ENCODE measurements at regions not wholly inside any gene's neighbourhood (a gene's known extent, or its start where the extent isn't known, plus 50 kb on each side); places are given as distances from the start of the nearest gene placed in this dataset.
"Not testable (repeated sequence)": the region's sequence is repeated elsewhere in the genome, so short reads cannot be mapped to it uniquely, and the experiment has no call there.

DNA sequence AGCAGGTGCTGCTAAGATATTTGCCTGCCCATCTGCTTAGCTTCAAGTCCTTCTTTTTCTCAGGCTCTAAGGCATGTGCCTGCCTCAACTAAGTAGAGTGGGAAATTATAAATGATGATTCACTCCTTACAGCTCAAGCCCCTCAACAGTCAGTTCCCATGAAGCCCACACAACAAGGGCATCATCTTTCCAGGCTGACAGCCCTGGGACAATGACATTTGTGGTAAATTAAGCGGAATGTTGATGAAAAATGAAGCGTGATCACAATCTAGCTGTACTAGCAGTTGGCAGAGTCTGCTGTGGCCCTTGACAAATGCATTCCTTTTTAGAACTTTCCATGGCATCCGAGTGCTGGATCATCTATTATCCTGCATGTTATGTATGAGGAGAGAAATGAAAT, 548.6 kb downstream of the KIF4B start:
- DNase-seq (no peak), ATAC-seq (ENCODE audit: poor library complexity) (no peak)
- ChIA-PET CTCF (no interaction called here), POLR2A (no interaction called here)
- Mint-ChIP-seq H3K4me3 (no peak overlapping the region), H3K9me3 (peaks cover 7% of the 10 kb centered on the region), H3K27ac (no peak overlapping the region), H3K36me3 (ENCODE audit: low read depth) (no peaks in the 10 kb centered on the region), H3K4me1 (ENCODE audit: low read depth) (no peaks in the 10 kb centered on the region), H3K27me3 (no peaks in the 10 kb centered on the region)
- Histone ChIP-seq H3K36me3 (ENCODE audit: insufficient read depth, low read length) (no peaks in the 10 kb centered on the region), H3K4me1 (ENCODE audit: insufficient read depth, low read length) (no peaks in the 10 kb centered on the region), H3K4me3 (ENCODE audit: low read length) (no peak overlapping the region), H3K9me3 (ENCODE audit: control insufficient read depth in 1 of 2, insufficient read depth in 1 of 2, low read length in 2 of 2) (no peaks in the 10 kb centered on the region), H3K27me3 (ENCODE audit: control insufficient read depth in 1 of 2, insufficient read depth in 2 of 2, low read length in 2 of 2) (no peaks in the 10 kb centered on the region), H3K27ac (ENCODE audit: low read depth in 1 of 2, low read length in 2 of 2) (no peak overlapping the region)
- TF ChIP-seq, protein P1, sequence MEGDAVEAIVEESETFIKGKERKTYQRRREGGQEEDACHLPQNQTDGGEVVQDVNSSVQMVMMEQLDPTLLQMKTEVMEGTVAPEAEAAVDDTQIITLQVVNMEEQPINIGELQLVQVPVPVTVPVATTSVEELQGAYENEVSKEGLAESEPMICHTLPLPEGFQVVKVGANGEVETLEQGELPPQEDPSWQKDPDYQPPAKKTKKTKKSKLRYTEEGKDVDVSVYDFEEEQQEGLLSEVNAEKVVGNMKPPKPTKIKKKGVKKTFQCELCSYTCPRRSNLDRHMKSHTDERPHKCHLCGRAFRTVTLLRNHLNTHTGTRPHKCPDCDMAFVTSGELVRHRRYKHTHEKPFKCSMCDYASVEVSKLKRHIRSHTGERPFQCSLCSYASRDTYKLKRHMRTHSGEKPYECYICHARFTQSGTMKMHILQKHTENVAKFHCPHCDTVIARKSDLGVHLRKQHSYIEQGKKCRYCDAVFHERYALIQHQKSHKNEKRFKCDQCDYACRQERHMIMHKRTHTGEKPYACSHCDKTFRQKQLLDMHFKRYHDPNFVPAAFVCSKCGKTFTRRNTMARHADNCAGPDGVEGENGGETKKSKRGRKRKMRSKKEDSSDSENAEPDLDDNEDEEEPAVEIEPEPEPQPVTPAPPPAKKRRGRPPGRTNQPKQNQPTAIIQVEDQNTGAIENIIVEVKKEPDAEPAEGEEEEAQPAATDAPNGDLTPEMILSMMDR (IDR thresholded peaks at IDR 0.05) = no peak
- intact Hi-C loops (cut with DNase I, micrococcal nuclease) = no loop called here

GRCh38 chr5:155564541-155564940, 551.0 kb downstream of the KIF4B start:
- Histone ChIP-seq H3K9me3 (ENCODE audit: control insufficient read depth in 1 of 2, insufficient read depth in 1 of 2, low read length in 2 of 2) (no peaks in the 10 kb centered on the region), H3K27me3 (ENCODE audit: control insufficient read depth in 1 of 2, insufficient read depth in 2 of 2, low read length in 2 of 2) (no peaks in the 10 kb centered on the region), H3K36me3 (ENCODE audit: insufficient read depth, low read length) (no peaks in the 10 kb centered on the region), H3K27ac (ENCODE audit: low read depth in 1 of 2, low read length in 2 of 2) (no peak overlapping the region), H3K4me1 (ENCODE audit: insufficient read depth, low read length) (no peaks in the 10 kb centered on the region), H3K4me3 (ENCODE audit: low read length) (no peak overlapping the region)
- Mint-ChIP-seq H3K27me3 (no peaks in the 10 kb centered on the region), H3K9me3 (peaks cover 7% of the 10 kb centered on the region), H3K36me3 (ENCODE audit: low read depth) (no peaks in the 10 kb centered on the region), H3K27ac (no peak overlapping the region), H3K4me1 (ENCODE audit: low read depth) (no peaks in the 10 kb centered on the region), H3K4me3 (no peak overlapping the region)
- ATAC-seq (ENCODE audit: poor library complexity) (no peak), DNase-seq (no peak)
- TF ChIP-seq, protein P1 (IDR thresholded peaks at IDR 0.05) = no peak
- ChIA-PET CTCF (no interaction called here), POLR2A (no interaction called here)
- intact Hi-C loops (cut with DNase I, micrococcal nuclease) = no loop called here

DNA sequence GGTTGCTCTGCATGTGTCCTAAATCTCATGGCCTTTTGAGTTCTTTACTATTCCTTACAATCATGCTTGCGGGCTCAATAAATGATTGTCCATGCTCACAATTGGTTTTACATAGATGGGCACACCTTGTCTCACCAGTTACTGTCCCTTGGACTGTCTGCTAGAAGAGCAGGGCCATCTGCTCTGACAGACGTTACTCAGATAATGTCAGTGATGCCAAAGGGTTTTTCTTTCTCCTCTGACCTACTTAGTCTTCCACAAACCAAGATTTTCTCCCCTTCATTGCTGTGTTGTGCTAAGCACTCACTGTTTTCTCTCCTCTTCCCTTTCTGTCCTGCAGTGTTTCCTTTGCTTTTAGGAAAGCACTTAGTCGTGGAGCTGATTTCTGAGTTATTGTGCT, 562.3 kb downstream of the KIF4B start:
- TF ChIP-seq, protein P1 (IDR thresholded peaks at IDR 0.05) = no peak
- peaks cover 9% of the 10 kb centered on the region for H3K9me3 Mint-ChIP-seq
- ChIA-PET POLR2A (no interaction called here), CTCF (no interaction called here)
- no peak overlapping the region for H3K27ac Mint-ChIP-seq
- DNase-seq (no peak), ATAC-seq (ENCODE audit: poor library complexity) (no peak)
- no peaks in the 10 kb centered on the region for H3K27me3 Mint-ChIP-seq
- no peaks in the 10 kb centered on the region for H3K36me3 Mint-ChIP-seq (ENCODE audit: low read depth)
- no peak overlapping the region for H3K4me3 Mint-ChIP-seq
- no peak overlapping the region for H3K4me3 ChIP-seq (ENCODE audit: low read length)
- H3K27me3 ChIP-seq (ENCODE audit: control insufficient read depth in 1 of 2, insufficient read depth in 2 of 2, low read length in 2 of 2) = no peaks in the 10 kb centered on the region
- H3K4me1 ChIP-seq (ENCODE audit: insufficient read depth, low read length) = no peaks in the 10 kb centered on the region
- H3K9me3 ChIP-seq (ENCODE audit: control insufficient read depth in 1 of 2, insufficient read depth in 1 of 2, low read length in 2 of 2) = peaks cover 0 to 5% of the 10 kb centered on the region in 2 experiments
- H3K27ac ChIP-seq (ENCODE audit: low read depth in 1 of 2, low read length in 2 of 2) = no peak overlapping the region
- H3K4me1 Mint-ChIP-seq (ENCODE audit: low read depth) = no peaks in the 10 kb centered on the region
- intact Hi-C loops (cut with DNase I, micrococcal nuclease) = no loop called here
- H3K36me3 ChIP-seq (ENCODE audit: insufficient read depth, low read length) = no peaks in the 10 kb centered on the region

DNA sequence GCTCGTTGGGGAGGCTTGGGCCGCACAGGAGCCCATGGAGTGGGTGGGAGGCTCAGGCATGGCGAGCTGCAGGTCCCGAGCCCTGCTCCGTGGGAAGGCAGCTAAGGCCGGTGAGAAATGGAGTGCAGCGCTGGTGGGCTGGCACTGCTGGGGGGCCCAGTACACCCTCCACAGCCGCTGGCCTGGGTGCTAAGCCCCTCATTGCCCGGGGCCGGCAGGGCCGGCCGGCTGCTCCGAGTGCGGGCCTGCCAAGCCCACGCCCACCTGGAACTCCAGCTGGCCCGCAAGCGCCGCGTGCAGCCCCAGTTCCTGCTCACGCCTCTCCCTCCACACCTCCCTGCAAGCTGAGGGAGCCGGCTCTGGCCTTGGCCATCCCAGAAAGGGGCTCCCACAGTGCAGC, 573.3 kb downstream of the KIF4B start:
- H3K27me3 ChIP-seq (ENCODE audit: control insufficient read depth in 1 of 2, insufficient read depth in 2 of 2, low read length in 2 of 2); H3K27ac Mint-ChIP-seq; POLR2A ChIA-PET; H3K4me3 ChIP-seq (ENCODE audit: low read length); H3K36me3 ChIP-seq (ENCODE audit: insufficient read depth, low read length); H3K36me3 Mint-ChIP-seq (ENCODE audit: low read depth); H3K4me3 Mint-ChIP-seq; H3K4me1 ChIP-seq (ENCODE audit: insufficient read depth, low read length); H3K27me3 Mint-ChIP-seq; intact Hi-C loops (cut with DNase I, micrococcal nuclease); H3K9me3 ChIP-seq (ENCODE audit: control insufficient read depth in 1 of 2, insufficient read depth in 1 of 2, low read length in 2 of 2); ATAC-seq (ENCODE audit: poor library complexity); H3K9me3 Mint-ChIP-seq; DNase-seq; H3K27ac ChIP-seq (ENCODE audit: low read depth in 1 of 2, low read length in 2 of 2); CTCF ChIA-PET; H3K4me1 Mint-ChIP-seq (ENCODE audit: low read depth): not testable (repeated sequence)
